Endothelial cell of umbilical vein (primary cell): ENCODE measurements at regions not wholly inside any gene's neighbourhood (a gene's known extent, or its start where the extent isn't known, plus 50 kb on each side); places are given as distances from the start of the nearest gene placed in this dataset.

Source experiments
- BruUV-seq: library from RNA; stranded (reverse); fragments of 400-500 nt; replicated peaks from 2 replicates; lab custom pipeline; 2021; lab: Mats Ljungman, UMichigan
- CTCF ChIA-PET: fragments of 300-600, 350-600 bp; sonication (Branson Sonifier 250); formaldehyde crosslinking; loops from one replicate; lab custom pipeline; 2021; ENCODE audit warnings: antibody characterized with exemption, inconsistent platforms; lab: Charles Lee
- POLR2A ChIA-PET: fragments of 300-600, 350-600 bp; sonication (Branson Sonifier 250); formaldehyde crosslinking; loops from one replicate; lab custom pipeline; 2021; ENCODE audit warnings: antibody characterized with exemption, inconsistent platforms; lab: Charles Lee
- DNase-seq: peaks from one replicate; pipeline ENCODE4 v3.0.0-alpha.2; 2011; ENCODE audit warnings: low read depth, low spot score
- FAIRE-seq: peaks from 2 replicates; lab custom pipeline; 2011; peaks lifted over from hg19 to GRCh38; lab: Jason Lieb, UNC
- H2AFZ ChIP-seq: 2 replicates; pipeline ENCODE4 v1.6.0; 2012; ENCODE audit warnings: low read depth, low read length, control low read depth, inconsistent platforms
- H3K27ac ChIP-seq: 2 replicates; pipeline ENCODE4 v1.5.1; 2011; ENCODE audit warnings: low read depth, mild to moderate bottlenecking, control low read depth, low read length, moderate library complexity; ENCODE audit not compliant: insufficient read depth
- H3K27me3 ChIP-seq, 2 experiments: 2 replicates each; pipeline versions ENCODE4 v1.6.0 to v1.6.1; 2011; ENCODE audit warnings: low read length in 2 of 2, mixed read lengths in 1 of 2; ENCODE audit not compliant: control insufficient read depth in 2 of 2, insufficient read depth in 2 of 2
- H3K36me3 ChIP-seq, 2 experiments: 2 replicates in 1 of 2; 3 replicates in 1 of 2; pipeline ENCODE4 v1.5.1; 2011; ENCODE audit warnings: low read length in 2 of 2, mild to moderate bottlenecking in 1 of 2, moderate library complexity in 1 of 2; ENCODE audit not compliant: control insufficient read depth in 2 of 2, insufficient read depth in 2 of 2; ENCODE audit errors: extremely low read depth in 1 of 2
- H3K4me1 ChIP-seq: 3 replicates; pipeline ENCODE4 v1.5.1; 2011; ENCODE audit warnings: mild to moderate bottlenecking, low read length; ENCODE audit not compliant: control insufficient read depth, insufficient read depth; ENCODE audit errors: extremely low read depth
- H3K4me2 ChIP-seq: 2 replicates; pipeline ENCODE4 v1.6.1; 2011; ENCODE audit warnings: low read length, control low read depth, mixed read lengths; ENCODE audit not compliant: insufficient read depth
- H3K4me3 ChIP-seq, 3 experiments: fragments of 200-600 bp in 1 of 3; sonication (generic), shearing (Covaris generic) in 1 of 3; replicated peaks in 1 of 3; 2 replicates each; pipeline ENCODE4 v1.5.1; 2011 to 2016; ENCODE audit warnings: control low read depth in 3 of 3, low read length in 3 of 3, mild to moderate bottlenecking in 2 of 3, inconsistent platforms in 1 of 3, low read depth in 1 of 3, moderate library complexity in 1 of 3; ENCODE audit not compliant: insufficient read depth in 1 of 3
- H3K79me2 ChIP-seq: 2 replicates; pipeline ENCODE4 v1.6.0; 2012; ENCODE audit warnings: low read length, inconsistent platforms; ENCODE audit not compliant: control insufficient read depth, insufficient read depth
- H3K9ac ChIP-seq: replicated peaks from 2 replicates; pipeline ENCODE3; 2011; ENCODE audit warnings: low read length, control low read depth; ENCODE audit not compliant: insufficient read depth; ENCODE audit errors: extremely low read depth
- H3K9me1 ChIP-seq: replicated peaks from 3 replicates; pipeline ENCODE4 v1.6.0; 2011; ENCODE audit warnings: mild to moderate bottlenecking, low read length; ENCODE audit not compliant: control insufficient read depth, insufficient read depth; ENCODE audit errors: extremely low read depth
- H3K9me3 ChIP-seq: replicated peaks from 2 replicates; pipeline ENCODE4 v1.5.1; 2012; ENCODE audit warnings: low read length, inconsistent platforms; ENCODE audit not compliant: control insufficient read depth, insufficient read depth
- H4K20me1 ChIP-seq: replicated peaks from 2 replicates; pipeline ENCODE3; 2011; ENCODE audit warnings: mild to moderate bottlenecking, low read length; ENCODE audit not compliant: control insufficient read depth, insufficient read depth; ENCODE audit errors: extremely low read depth
- EZH2 ChIP-seq: IDR thresholded peaks from 2 replicates; pipeline ENCODE4 v1.6.1; 2012; ENCODE audit warnings: borderline replicate concordance, low read depth, mild to moderate bottlenecking, moderate library complexity, low read length, inconsistent platforms; ENCODE audit not compliant: severe bottlenecking
- FOS ChIP-seq: IDR thresholded peaks from 2 replicates; pipeline ENCODE4 v1.6.1; 2011; ENCODE audit warnings: mild to moderate bottlenecking, low read length, moderate library complexity, borderline replicate concordance; ENCODE audit not compliant: insufficient read depth
- GATA2 ChIP-seq: IDR thresholded peaks from 2 replicates; pipeline ENCODE4 v1.7.0; 2011; ENCODE audit warnings: low read depth, mild to moderate bottlenecking, moderate library complexity, mixed read lengths, low read length; ENCODE audit not compliant: insufficient read length, insufficient read depth
- JUN ChIP-seq: IDR thresholded peaks from 2 replicates; pipeline ENCODE4 v1.6.1; 2011; ENCODE audit warnings: borderline replicate concordance, low read depth; ENCODE audit not compliant: insufficient read length, insufficient read depth
- MYC ChIP-seq: IDR thresholded peaks from one replicate; pipeline ENCODE4 v1.6.1; 2011; ENCODE audit warnings: mild to moderate bottlenecking, low read depth, low read length
- POLR2A ChIP-seq: IDR thresholded peaks from 2 replicates; pipeline ENCODE4 v1.6.1; 2012; ENCODE audit warnings: low read depth, mild to moderate bottlenecking, control low read depth, low read length
- POLR2AphosphoS5 ChIP-seq: IDR thresholded peaks from 2 replicates; pipeline ENCODE4 v1.6.1; 2012; ENCODE audit warnings: low read depth, mild to moderate bottlenecking, control low read depth, low read length, moderate library complexity; ENCODE audit not compliant: insufficient read depth
- dilution Hi-C: fragments of 300-500 bp; cut with MboI; formaldehyde crosslinking; loops from one replicate; pipeline ENCODE4 v1.15.0; 2019; ENCODE audit warnings: low sequenced_read_pairs; ENCODE audit not compliant: extremely low pct_ligation_motif_present
- intact Hi-C: fragments of 100-400 bp; cut with micrococcal nuclease; formaldehyde crosslinking; loops from one replicate; pipeline ENCODE4 v1.10.0; 2022
- TF ChIP-seq, protein P1 (sequence below), 2 donors: IDR thresholded peaks; 1 replicate in 1 of 2; 2 replicates in 1 of 2; pipeline ENCODE4 v1.5.1; 2011; ENCODE audit warnings: low read length in 2 of 2, mild to moderate bottlenecking in 2 of 2, moderate library complexity in 2 of 2, control low read depth in 1 of 2, inconsistent platforms in 1 of 2, low read depth in 1 of 2; ENCODE audit not compliant: insufficient read depth in 1 of 2; ENCODE audit errors: extremely low read depth in 1 of 2
- TF ChIP-seq, protein P2 (sequence below): IDR thresholded peaks from 2 replicates; pipeline ENCODE4 v1.6.1; 2011; ENCODE audit not compliant: insufficient read depth, insufficient read length

DNA sequence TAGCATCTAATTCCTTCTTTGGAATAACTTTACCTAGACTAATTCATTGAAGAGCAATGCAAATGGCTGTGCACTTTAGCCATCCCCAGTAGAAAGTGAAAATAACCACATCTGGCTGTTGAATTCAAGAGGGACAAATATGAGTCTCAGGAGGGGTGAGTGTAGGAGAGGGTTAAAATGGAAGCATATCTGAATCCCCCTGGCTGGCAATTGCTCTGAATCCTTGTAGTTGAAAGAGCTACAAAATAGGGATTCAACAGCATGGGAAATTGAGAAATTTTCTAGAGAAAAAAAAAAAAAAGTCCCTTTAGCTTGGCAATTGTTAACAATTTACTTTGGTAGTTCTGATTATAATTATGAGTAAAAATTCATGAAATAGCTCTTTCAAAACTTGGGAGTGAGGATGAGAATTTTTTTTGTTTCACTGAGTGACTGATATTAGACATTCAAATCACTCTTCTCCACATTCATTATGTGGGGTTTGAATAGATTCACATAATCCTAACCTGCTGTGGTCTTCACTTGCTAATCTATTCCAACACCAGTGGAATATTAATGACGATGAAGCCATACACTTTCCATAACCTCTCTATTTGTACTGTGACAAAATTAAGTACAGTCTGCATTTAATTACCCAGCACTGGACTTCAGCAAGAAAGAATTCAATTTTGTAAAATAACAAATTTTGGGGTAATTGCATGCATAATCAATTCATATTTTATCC, 569.0 kb upstream of the MCTP2 start:
- CTCF ChIA-PET = no interaction called here
- no peak overlapping the region for H3K4me3 ChIP-seq
- H3K9ac ChIP-seq = no peak overlapping the region
- H3K79me2 ChIP-seq = no peaks in the 10 kb centered on the region
- no peak for FAIRE-seq
- dilution Hi-C loops (no loop called here), intact Hi-C loops (no loop called here)
- H3K9me1 ChIP-seq = no peaks in the 10 kb centered on the region
- H3K36me3 ChIP-seq = no peaks in the 10 kb centered on the region
- H3K4me1 ChIP-seq = no peaks in the 10 kb centered on the region
- no peaks in the 10 kb centered on the region for H4K20me1 ChIP-seq
- POLR2A ChIA-PET = no interaction called here
- H2AFZ ChIP-seq = no peak overlapping the region
- BruUV-seq = no TSS peak
- H3K27me3 ChIP-seq = no peaks in the 10 kb centered on the region
- TF ChIP-seq EZH2 (no peak), POLR2A (no peak), GATA2 (no peak), FOS (no peak), JUN (no peak), MYC (no peak), POLR2AphosphoS5 (no peak)
- TF ChIP-seq, protein P1, sequence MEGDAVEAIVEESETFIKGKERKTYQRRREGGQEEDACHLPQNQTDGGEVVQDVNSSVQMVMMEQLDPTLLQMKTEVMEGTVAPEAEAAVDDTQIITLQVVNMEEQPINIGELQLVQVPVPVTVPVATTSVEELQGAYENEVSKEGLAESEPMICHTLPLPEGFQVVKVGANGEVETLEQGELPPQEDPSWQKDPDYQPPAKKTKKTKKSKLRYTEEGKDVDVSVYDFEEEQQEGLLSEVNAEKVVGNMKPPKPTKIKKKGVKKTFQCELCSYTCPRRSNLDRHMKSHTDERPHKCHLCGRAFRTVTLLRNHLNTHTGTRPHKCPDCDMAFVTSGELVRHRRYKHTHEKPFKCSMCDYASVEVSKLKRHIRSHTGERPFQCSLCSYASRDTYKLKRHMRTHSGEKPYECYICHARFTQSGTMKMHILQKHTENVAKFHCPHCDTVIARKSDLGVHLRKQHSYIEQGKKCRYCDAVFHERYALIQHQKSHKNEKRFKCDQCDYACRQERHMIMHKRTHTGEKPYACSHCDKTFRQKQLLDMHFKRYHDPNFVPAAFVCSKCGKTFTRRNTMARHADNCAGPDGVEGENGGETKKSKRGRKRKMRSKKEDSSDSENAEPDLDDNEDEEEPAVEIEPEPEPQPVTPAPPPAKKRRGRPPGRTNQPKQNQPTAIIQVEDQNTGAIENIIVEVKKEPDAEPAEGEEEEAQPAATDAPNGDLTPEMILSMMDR (IDR thresholded peaks at IDR 0.05; ENCODE audit: extremely low read depth in 1 of 2, insufficient read depth in 1 of 2, low read depth in 1 of 2, low read length in 2 of 2) = no peak
- TF ChIP-seq, protein P2, sequence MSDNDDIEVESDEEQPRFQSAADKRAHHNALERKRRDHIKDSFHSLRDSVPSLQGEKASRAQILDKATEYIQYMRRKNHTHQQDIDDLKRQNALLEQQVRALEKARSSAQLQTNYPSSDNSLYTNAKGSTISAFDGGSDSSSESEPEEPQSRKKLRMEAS = no peak
- DNase-seq = no peak
- H3K4me2 ChIP-seq = no peak overlapping the region
- H3K9me3 ChIP-seq = peaks cover 6% of the 10 kb centered on the region
- H3K27ac ChIP-seq = no peak overlapping the region
